ENCODE measurements at regions not wholly inside any gene's neighbourhood (a gene's known extent, or its start where the extent isn't known, plus 50 kb on each side); places are given as distances from the start of the nearest gene placed in this dataset.

DNA sequence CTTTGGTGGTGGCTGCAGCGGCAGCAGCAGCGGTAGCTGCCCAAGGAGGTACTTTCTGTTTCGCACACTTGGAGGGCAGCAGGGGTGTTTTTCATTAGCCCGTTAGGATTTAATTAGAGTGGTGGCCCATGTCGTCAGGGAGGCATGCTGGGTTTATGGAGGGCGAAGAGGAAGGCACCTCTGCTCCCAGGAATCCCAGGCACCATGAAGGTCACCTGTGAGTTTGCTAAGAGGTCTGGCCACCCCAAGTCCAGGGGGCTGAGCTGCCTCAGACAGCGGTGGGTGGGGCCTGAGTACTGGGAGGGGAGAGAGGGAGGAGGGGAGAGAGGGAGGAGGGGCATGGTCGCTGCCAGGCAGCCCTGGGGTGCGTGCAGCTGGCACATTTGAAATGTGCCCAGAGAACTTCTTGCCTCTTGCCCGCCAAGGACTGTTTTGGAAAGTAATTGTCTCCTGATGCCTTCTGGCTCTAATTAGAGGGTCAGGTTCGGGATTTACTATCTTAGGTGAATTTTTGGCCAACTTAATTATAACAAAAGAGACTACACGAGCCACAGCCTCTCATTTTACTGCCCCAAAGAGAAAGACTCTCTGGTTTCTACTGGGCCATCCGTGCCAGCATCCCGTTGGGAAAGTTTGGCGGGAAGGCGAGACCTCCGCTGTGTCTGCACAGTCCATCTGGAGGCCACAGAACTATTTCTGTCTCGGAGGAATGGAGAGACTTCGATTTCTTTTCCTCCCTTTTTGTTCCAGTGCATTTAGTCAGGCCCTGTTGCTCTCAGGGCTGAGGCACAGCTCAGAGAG lies 62.0 kb downstream of the GLI2 start (continued):
- TF ChIP-seq, protein P1, sequence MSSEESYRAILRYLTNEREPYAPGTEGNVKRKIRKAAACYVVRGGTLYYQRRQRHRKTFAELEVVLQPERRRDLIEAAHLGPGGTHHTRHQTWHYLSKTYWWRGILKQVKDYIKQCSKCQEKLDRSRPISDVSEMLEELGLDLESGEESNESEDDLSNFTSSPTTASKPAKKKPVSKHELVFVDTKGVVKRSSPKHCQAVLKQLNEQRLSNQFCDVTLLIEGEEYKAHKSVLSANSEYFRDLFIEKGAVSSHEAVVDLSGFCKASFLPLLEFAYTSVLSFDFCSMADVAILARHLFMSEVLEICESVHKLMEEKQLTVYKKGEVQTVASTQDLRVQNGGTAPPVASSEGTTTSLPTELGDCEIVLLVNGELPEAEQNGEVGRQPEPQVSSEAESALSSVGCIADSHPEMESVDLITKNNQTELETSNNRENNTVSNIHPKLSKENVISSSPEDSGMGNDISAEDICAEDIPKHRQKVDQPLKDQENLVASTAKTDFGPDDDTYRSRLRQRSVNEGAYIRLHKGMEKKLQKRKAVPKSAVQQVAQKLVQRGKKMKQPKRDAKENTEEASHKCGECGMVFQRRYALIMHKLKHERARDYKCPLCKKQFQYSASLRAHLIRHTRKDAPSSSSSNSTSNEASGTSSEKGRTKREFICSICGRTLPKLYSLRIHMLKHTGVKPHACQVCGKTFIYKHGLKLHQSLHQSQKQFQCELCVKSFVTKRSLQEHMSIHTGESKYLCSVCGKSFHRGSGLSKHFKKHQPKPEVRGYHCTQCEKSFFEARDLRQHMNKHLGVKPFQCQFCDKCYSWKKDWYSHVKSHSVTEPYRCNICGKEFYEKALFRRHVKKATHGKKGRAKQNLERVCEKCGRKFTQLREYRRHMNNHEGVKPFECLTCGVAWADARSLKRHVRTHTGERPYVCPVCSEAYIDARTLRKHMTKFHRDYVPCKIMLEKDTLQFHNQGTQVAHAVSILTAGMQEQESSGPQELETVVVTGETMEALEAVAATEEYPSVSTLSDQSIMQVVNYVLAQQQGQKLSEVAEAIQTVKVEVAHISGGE (CRISPR knock-in tag; IDR thresholded peaks at IDR 0.05), result no peak
- no peak for TF ChIP-seq YY1 (IDR thresholded peaks at IDR 0.05; ENCODE audit: low read depth, low read length)

- H3K4me2 ChIP-seq (ENCODE audit: control insufficient read depth, insufficient read depth), result no peak overlapping the region
- DNase-seq (ENCODE audit: low read depth, low spot score) (no peak), ATAC-seq (no peak), FAIRE-seq (no peak)
- H3K4me1 ChIP-seq (ENCODE audit: control insufficient read depth, insufficient read depth, low read length), result peaks cover 3% of the 10 kb centered on the region; the same call in 1 of the 2 replicates
- H3K79me2 ChIP-seq (ENCODE audit: control insufficient read depth, insufficient read depth, low read length), result no peaks in the 10 kb centered on the region
- H3K4me3 ChIP-seq, result no peak overlapping the region
- TF ChIP-seq EGR1 (IDR thresholded peaks at IDR 0.05; ENCODE audit: borderline replicate concordance in 1 of 2, low read depth in 2 of 2, low read length in 2 of 2) (no peak), ZZZ3 (IDR thresholded peaks at IDR 0.05; ENCODE audit: control insufficient read depth, insufficient read length, low read depth) (no peak), ZNF384 (IDR thresholded peaks at IDR 0.05; ENCODE audit: borderline replicate concordance, low read depth, low read length) (no peak), YY1 (IDR thresholded peaks at IDR 0.05; ENCODE audit: low read depth, low read length) (no peak), ATF7 (IDR thresholded peaks at IDR 0.05; ENCODE audit: low read depth) (no peak), SMAD1 (IDR thresholded peaks at IDR 0.05; ENCODE audit: low read depth, partially characterized antibody) (no peak), CBFB (IDR thresholded peaks at IDR 0.05; ENCODE audit: low read depth) (no peak), PAX5 (IDR thresholded peaks at IDR 0.05; ENCODE audit: borderline replicate concordance, low read depth, low read length) (no peak), SIN3A (IDR thresholded peaks at IDR 0.05; ENCODE audit: low read depth, low read length) (no peak), IKZF2 (IDR thresholded peaks at IDR 0.05) (no peak), POU2F2 (IDR thresholded peaks at IDR 0.05; ENCODE audit: borderline replicate concordance, low read depth, low read length) (no peak)
- TF ChIP-seq, protein P2, sequence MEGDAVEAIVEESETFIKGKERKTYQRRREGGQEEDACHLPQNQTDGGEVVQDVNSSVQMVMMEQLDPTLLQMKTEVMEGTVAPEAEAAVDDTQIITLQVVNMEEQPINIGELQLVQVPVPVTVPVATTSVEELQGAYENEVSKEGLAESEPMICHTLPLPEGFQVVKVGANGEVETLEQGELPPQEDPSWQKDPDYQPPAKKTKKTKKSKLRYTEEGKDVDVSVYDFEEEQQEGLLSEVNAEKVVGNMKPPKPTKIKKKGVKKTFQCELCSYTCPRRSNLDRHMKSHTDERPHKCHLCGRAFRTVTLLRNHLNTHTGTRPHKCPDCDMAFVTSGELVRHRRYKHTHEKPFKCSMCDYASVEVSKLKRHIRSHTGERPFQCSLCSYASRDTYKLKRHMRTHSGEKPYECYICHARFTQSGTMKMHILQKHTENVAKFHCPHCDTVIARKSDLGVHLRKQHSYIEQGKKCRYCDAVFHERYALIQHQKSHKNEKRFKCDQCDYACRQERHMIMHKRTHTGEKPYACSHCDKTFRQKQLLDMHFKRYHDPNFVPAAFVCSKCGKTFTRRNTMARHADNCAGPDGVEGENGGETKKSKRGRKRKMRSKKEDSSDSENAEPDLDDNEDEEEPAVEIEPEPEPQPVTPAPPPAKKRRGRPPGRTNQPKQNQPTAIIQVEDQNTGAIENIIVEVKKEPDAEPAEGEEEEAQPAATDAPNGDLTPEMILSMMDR (IDR thresholded peaks at IDR 0.05 in 2 of 3, conservative IDR thresholded peaks at IDR 0.05 in 1 of 3; ENCODE audit: control insufficient read depth in 2 of 3, extremely low read depth in 1 of 3, insufficient read depth in 1 of 3, low read depth in 3 of 3, low read length in 3 of 3), result no peak
- no peak overlapping the region for H3K27ac ChIP-seq (ENCODE audit: control insufficient read depth, insufficient read depth)
- ChIA-PET POLR2A (no interaction called here), RAD21 (ENCODE audit: unreplicated experiment) (no interaction called here), CTCF (no interaction called here), SMC1A (ENCODE audit: uncharacterized antibody, unreplicated experiment) (no interaction called here)
- H3K27me3 ChIP-seq (replicated peaks in 1 of 2; ENCODE audit: control insufficient read depth in 2 of 2, insufficient read depth in 2 of 2, low read length in 1 of 2), result 0 out of 4 replicates have a peak, but pooled peaks cover 0 to 1% of the 10 kb centered on the region in 2 experiments
- BruUV-seq (replicated peaks), result no TSS peak
- no peaks in the 10 kb centered on the region for H3K36me3 ChIP-seq (ENCODE audit: control insufficient read depth in 2 of 2, insufficient read depth in 2 of 2, low read length in 1 of 2)
- H4K20me1 ChIP-seq (ENCODE audit: control insufficient read depth, insufficient read depth), result no peaks in the 10 kb centered on the region
- no peaks in the 10 kb centered on the region for H3K9me3 ChIP-seq (replicated peaks; ENCODE audit: control insufficient read depth, insufficient read depth, low read length)
- intact Hi-C loops (cut with micrococcal nuclease; ENCODE audit: unreplicated experiment), result no loop called here
- 40% methylated on average over 8 of the region's 8 CpGs for WGBS (ENCODE audit: insufficient coverage, insufficient replicate concordance, low lambda C conversion rate, missing lambda C conversion rate)
- in situ Hi-C loops (cut with MboI), result no loop called here
- no peak overlapping the region for H2AFZ ChIP-seq (ENCODE audit: control insufficient read depth, low read depth, low read length)
- H3K9ac ChIP-seq (ENCODE audit: control insufficient read depth, insufficient read depth, low read length), result no peak overlapping the region
Measured at GRCh38 chr2:120798567-120799247, 63.0 kb downstream of the GLI2 start.
